ENCODE measurements at regions not wholly inside any gene's neighbourhood (a gene's known extent, or its start where the extent isn't known, plus 50 kb on each side); places are given as distances from the start of the nearest gene placed in this dataset.

GRCh38 chr3:94515983-94516382, 453.1 kb downstream of the NSUN3 start:
- no CpG with 5 or more reads among the region's 2 CpGs for WGBS (ENCODE audit: insufficient coverage)
- H3K9me3 ChIP-seq (replicated peaks in 1 of 2; ENCODE audit: control insufficient read depth in 1 of 2, insufficient read depth in 1 of 2, low read length in 2 of 2) = no peaks in the 10 kb centered on the region
- no peaks in the 10 kb centered on the region for H3K36me3 ChIP-seq (replicated peaks in 1 of 2; ENCODE audit: control insufficient read depth in 1 of 2, insufficient read depth in 2 of 2, low read length in 2 of 2)
- Mint-ChIP-seq H3K27me3 (ENCODE audit: low read depth in 3 of 3) (no peaks in the 10 kb centered on the region), H3K36me3 (no peaks in the 10 kb centered on the region), H3K27ac (no peak overlapping the region), H3K9me3 (peaks cover 0 to 5% (median 0%) of the 10 kb centered on the region in 7 donors), H3K4me1 (no peaks in the 10 kb centered on the region), H3K4me3 (no peak overlapping the region)
- intact Hi-C loops (cut with micrococcal nuclease) = no loop called here
- H3K4me1 ChIP-seq (ENCODE audit: control insufficient read depth in 1 of 2, insufficient read depth in 2 of 2, low read length in 2 of 2) = no peaks in the 10 kb centered on the region
- no peak for DNase-seq
- TF ChIP-seq CTCF (IDR thresholded peaks at IDR 0.05) = no peak
- H3K79me2 ChIP-seq (ENCODE audit: insufficient read depth, low read length) = no peaks in the 10 kb centered on the region
- H3K4me3 ChIP-seq (replicated peaks in 1 of 3; ENCODE audit: low read depth in 2 of 3, low read length in 3 of 3) = no peak overlapping the region
- H3K27ac ChIP-seq (ENCODE audit: low read depth in 1 of 2, low read length in 2 of 2) = no peak overlapping the region
- no peaks in the 10 kb centered on the region for H4K20me1 ChIP-seq (ENCODE audit: insufficient read depth, low read length)
- no peak overlapping the region for H3K9ac ChIP-seq (ENCODE audit: insufficient read depth, low read length, poor library complexity, severe bottlenecking)
- H2AFZ ChIP-seq (ENCODE audit: insufficient read depth, low read depth, low read length, poor library complexity, severe bottlenecking) = no peak overlapping the region
- no peak overlapping the region for H3K4me2 ChIP-seq (replicated peaks; ENCODE audit: extremely low read depth, low read length, poor library complexity, severe bottlenecking)
- no peaks in the 10 kb centered on the region for H3K27me3 ChIP-seq (ENCODE audit: control insufficient read depth in 2 of 2, insufficient read depth in 2 of 2, low read length in 2 of 2)

GRCh38 chr3:94520364-94520763, 457.5 kb downstream of the NSUN3 start:
- H3K36me3 Mint-ChIP-seq = no peaks in the 10 kb centered on the region

More at GRCh38 chr3:94520364-94520763, 457.5 kb downstream of the NSUN3 start:
- WGBS (ENCODE audit: insufficient coverage) = no CpG with 5 or more reads among the region's 1 CpG
- Histone ChIP-seq H2AFZ (ENCODE audit: insufficient read depth, low read depth, low read length, poor library complexity, severe bottlenecking) (no peak overlapping the region), H3K36me3 (replicated peaks in 1 of 2; ENCODE audit: control insufficient read depth in 1 of 2, insufficient read depth in 2 of 2, low read length in 2 of 2) (no peaks in the 10 kb centered on the region), H3K79me2 (ENCODE audit: insufficient read depth, low read length) (no peaks in the 10 kb centered on the region), H3K9ac (ENCODE audit: insufficient read depth, low read length, poor library complexity, severe bottlenecking) (no peak overlapping the region), H3K4me2 (replicated peaks; ENCODE audit: extremely low read depth, low read length, poor library complexity, severe bottlenecking) (no peak overlapping the region), H3K4me1 (ENCODE audit: control insufficient read depth in 1 of 2, insufficient read depth in 2 of 2, low read length in 2 of 2) (no peaks in the 10 kb centered on the region), H3K27ac (ENCODE audit: low read depth in 1 of 2, low read length in 2 of 2) (no peak overlapping the region), H3K27me3 (ENCODE audit: control insufficient read depth in 2 of 2, insufficient read depth in 2 of 2, low read length in 2 of 2) (no peaks in the 10 kb centered on the region), H4K20me1 (ENCODE audit: insufficient read depth, low read length) (no peaks in the 10 kb centered on the region), H3K9me3 (replicated peaks in 1 of 2; ENCODE audit: control insufficient read depth in 1 of 2, insufficient read depth in 1 of 2, low read length in 2 of 2) (no peaks in the 10 kb centered on the region), H3K4me3 (replicated peaks in 1 of 3; ENCODE audit: low read depth in 2 of 3, low read length in 3 of 3) (no peak overlapping the region)
- H3K4me3 Mint-ChIP-seq = no peak overlapping the region
- H3K27me3 Mint-ChIP-seq (ENCODE audit: low read depth in 3 of 3) = peaks cover 0 to 1% (median 0%) of the 10 kb centered on the region in 3 donors
- no peak overlapping the region for H3K27ac Mint-ChIP-seq
- H3K4me1 Mint-ChIP-seq = no peaks in the 10 kb centered on the region
- intact Hi-C loops (cut with micrococcal nuclease) = no loop called here
- TF ChIP-seq CTCF (IDR thresholded peaks at IDR 0.05) = no peak
- no peak for DNase-seq
- H3K9me3 Mint-ChIP-seq = peaks cover 0 to 3% (median 0%) of the 10 kb centered on the region in 7 donors

Data from CD14-positive monocyte (primary cell).